ENCODE measurements at regions not wholly inside any gene's neighbourhood (a gene's known extent, or its start where the extent isn't known, plus 50 kb on each side); places are given as distances from the start of the nearest gene placed in this dataset.

DNA sequence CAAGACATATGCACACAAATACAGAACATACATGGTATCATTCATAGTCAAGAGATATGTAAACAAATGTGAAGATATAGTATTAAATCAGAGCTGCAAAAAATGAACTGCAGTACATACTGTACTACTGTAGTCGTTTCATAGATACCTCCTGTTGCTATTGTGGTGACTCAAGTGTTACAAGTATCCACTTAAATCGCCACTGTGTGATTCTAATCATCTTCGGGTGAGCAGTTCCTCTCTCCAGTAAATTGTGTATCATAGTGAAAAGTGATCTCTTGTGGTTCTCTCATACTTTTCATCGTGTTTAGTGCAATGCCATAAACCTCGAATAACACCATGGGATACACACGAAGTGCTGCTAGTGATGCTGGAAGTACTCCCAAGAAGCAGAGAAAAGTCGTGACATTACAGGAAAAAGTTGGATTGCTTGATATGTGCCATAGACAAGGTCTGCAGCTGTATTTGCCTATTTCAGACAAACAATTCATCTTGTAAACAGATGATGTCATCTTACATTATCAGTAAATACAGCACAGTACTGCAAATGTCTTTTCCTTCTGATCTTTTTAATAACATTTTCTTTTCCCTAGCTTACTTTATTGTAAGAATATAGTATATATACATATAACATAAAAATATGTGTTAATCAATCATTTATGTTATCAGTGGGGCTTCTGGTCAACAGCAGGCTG, 222.2 kb downstream of the BCL11A start:
- peaks cover 2% of the 10 kb centered on the region; the same call in 1 of the 2 replicates for H3K36me3 ChIP-seq (ENCODE audit: low read length)

GRCh38 chr2:60329225-60329624, 224.2 kb downstream of the BCL11A start:
- no peak overlapping the region for H3K27ac ChIP-seq (ENCODE audit: low read depth, low read length)
- H3K9ac ChIP-seq (ENCODE audit: low read length): no peak overlapping the region
- no peaks in the 10 kb centered on the region for H3F3A ChIP-seq (ENCODE audit: insufficient read depth)
- H3K9me2 ChIP-seq (replicated peaks; ENCODE audit: insufficient read depth, low read length): no peaks in the 10 kb centered on the region
- no peak overlapping the region for H2AFZ ChIP-seq (ENCODE audit: low read depth, low read length, severe bottlenecking)
- H3K4me2 ChIP-seq (ENCODE audit: low read depth, low read length, poor library complexity, severe bottlenecking): no peak overlapping the region
- TF ChIP-seq CTCF (IDR thresholded peaks at IDR 0.05; ENCODE audit: insufficient read depth, low read length, poor library complexity, severe bottlenecking) (no peak), EZH2phosphoT487 (conservative IDR thresholded peaks at IDR 0.05; ENCODE audit: low read length) (no peak)
- H4K20me1 ChIP-seq (ENCODE audit: low read depth, low read length): no peaks in the 10 kb centered on the region
- H3K4me3 ChIP-seq (ENCODE audit: insufficient read depth, low read length, poor library complexity, severe bottlenecking): no peak overlapping the region
- no peaks in the 10 kb centered on the region for H3K27me3 ChIP-seq (ENCODE audit: low read length)
- H3K79me2 ChIP-seq (ENCODE audit: insufficient read depth, low read length): no peaks in the 10 kb centered on the region
- H3K9me3 ChIP-seq (ENCODE audit: insufficient read depth, low read length): no peaks in the 10 kb centered on the region
- peaks cover 5% of the 10 kb centered on the region for H3K36me3 ChIP-seq (ENCODE audit: low read length)

More for the DNA sequence above, 222.2 kb downstream of the BCL11A start:
- H3F3A ChIP-seq (ENCODE audit: insufficient read depth): no peaks in the 10 kb centered on the region
- no peak for TF ChIP-seq CTCF (IDR thresholded peaks at IDR 0.05; ENCODE audit: insufficient read depth, low read length, poor library complexity, severe bottlenecking)
- TF ChIP-seq EZH2phosphoT487 (conservative IDR thresholded peaks at IDR 0.05; ENCODE audit: low read length): no peak
- H3K4me3 ChIP-seq (ENCODE audit: insufficient read depth, low read length, poor library complexity, severe bottlenecking): no peak overlapping the region
- no peak overlapping the region for H2AFZ ChIP-seq (ENCODE audit: low read depth, low read length, severe bottlenecking)
- no peaks in the 10 kb centered on the region for H3K79me2 ChIP-seq (ENCODE audit: insufficient read depth, low read length)
- no peaks in the 10 kb centered on the region for H3K9me2 ChIP-seq (replicated peaks; ENCODE audit: insufficient read depth, low read length)
- no peak overlapping the region for H3K9ac ChIP-seq (ENCODE audit: low read length)
- no peaks in the 10 kb centered on the region for H4K20me1 ChIP-seq (ENCODE audit: low read depth, low read length)
- no peak overlapping the region for H3K27ac ChIP-seq (ENCODE audit: low read depth, low read length)
- no peak overlapping the region for H3K4me2 ChIP-seq (ENCODE audit: low read depth, low read length, poor library complexity, severe bottlenecking)
- H3K9me3 ChIP-seq (ENCODE audit: insufficient read depth, low read length): no peaks in the 10 kb centered on the region
- H3K27me3 ChIP-seq (ENCODE audit: low read length): no peaks in the 10 kb centered on the region

DNA sequence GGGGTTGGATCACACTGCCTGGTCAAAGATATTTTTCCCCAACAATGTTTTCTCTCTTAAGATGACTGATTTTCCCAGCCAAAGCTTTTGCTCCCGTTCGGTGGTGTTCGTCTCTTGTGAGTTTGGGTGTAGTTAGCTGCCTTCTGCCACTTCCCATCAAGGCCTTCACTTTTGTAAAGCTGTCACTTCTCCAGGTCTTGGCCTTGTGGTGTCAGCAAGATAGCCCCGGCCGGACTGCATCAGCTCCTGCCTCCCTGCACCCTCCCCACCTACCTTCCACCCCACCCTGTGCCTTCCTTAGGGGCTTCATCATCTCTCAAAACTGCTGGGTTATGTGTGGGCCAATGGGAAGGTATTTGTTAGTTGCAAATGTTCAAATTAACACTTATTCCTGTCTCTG, 228.9 kb downstream of the BCL11A start:
- Histone ChIP-seq H3K4me3 (ENCODE audit: insufficient read depth, low read length, poor library complexity, severe bottlenecking) (no peak overlapping the region), H3K9ac (ENCODE audit: low read length) (no peak overlapping the region), H3K27me3 (ENCODE audit: low read length) (no peaks in the 10 kb centered on the region), H3K27ac (ENCODE audit: low read depth, low read length) (no peak overlapping the region), H3K9me3 (ENCODE audit: insufficient read depth, low read length) (no peaks in the 10 kb centered on the region), H3K36me3 (ENCODE audit: low read length) (peaks cover 5% of the 10 kb centered on the region), H4K20me1 (ENCODE audit: low read depth, low read length) (no peaks in the 10 kb centered on the region), H3K4me2 (ENCODE audit: low read depth, low read length, poor library complexity, severe bottlenecking) (no peak overlapping the region), H3K79me2 (ENCODE audit: insufficient read depth, low read length) (no peaks in the 10 kb centered on the region), H2AFZ (ENCODE audit: low read depth, low read length, severe bottlenecking) (no peak overlapping the region), H3F3A (ENCODE audit: insufficient read depth) (peaks cover 5% of the 10 kb centered on the region; the same call in 1 of the 2 replicates), H3K9me2 (replicated peaks; ENCODE audit: insufficient read depth, low read length) (no peaks in the 10 kb centered on the region)
- TF ChIP-seq EZH2phosphoT487 (conservative IDR thresholded peaks at IDR 0.05; ENCODE audit: low read length) (no peak), CTCF (IDR thresholded peaks at IDR 0.05; ENCODE audit: insufficient read depth, low read length, poor library complexity, severe bottlenecking) (no peak)
